ENCODE measurements at regions not wholly inside any gene's neighbourhood (a gene's known extent, or its start where the extent isn't known, plus 50 kb on each side); places are given as distances from the start of the nearest gene placed in this dataset.

DNA sequence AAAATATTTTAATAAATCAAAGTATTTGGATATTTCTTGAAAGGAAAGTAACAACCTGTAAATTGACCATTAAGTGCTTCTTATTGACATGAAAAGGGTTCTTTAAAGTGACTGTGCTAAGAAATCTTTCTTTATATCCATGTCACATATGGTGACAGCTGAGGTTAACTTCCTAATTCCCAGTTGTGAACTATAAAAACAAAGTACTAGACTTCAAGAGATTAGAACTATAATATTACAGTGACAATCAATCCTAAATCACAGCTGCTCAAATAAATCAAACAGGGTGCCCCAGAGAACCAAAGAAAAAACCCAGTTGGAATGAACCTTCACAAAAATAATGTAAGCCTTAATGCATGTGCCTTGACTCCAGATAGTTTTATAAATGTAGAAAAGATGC lies 332.6 kb upstream of the PDE4D start:
- TF ChIP-seq EZH2 (IDR thresholded peaks at IDR 0.05; ENCODE audit: insufficient read depth, poor library complexity, severe bottlenecking), result no peak
- no peak for TF ChIP-seq EZH2phosphoT487 (IDR thresholded peaks at IDR 0.05; ENCODE audit: insufficient read depth, low read depth)

Data from GM23248 (cell line).